ENCODE measurements at regions not wholly inside any gene's neighbourhood (a gene's known extent, or its start where the extent isn't known, plus 50 kb on each side); places are given as distances from the start of the nearest gene placed in this dataset.

- TF ChIP-seq CTCF (IDR thresholded peaks at IDR 0.05; ENCODE audit: low read length), result no peak
- no peak for TF ChIP-seq EZH2 (optimal IDR thresholded peaks at IDR 0.05; ENCODE audit: low read depth, low read length)
- no peak for TF ChIP-seq EZH2phosphoT487 (IDR thresholded peaks at IDR 0.05; ENCODE audit: low read length)
Observed at GRCh38 chr12:45547132-45547531, 182.4 kb upstream of the ARID2 start.

Data from MM.1S (cell line).